H1 (cell line): ENCODE measurements at regions not wholly inside any gene's neighbourhood (a gene's known extent, or its start where the extent isn't known, plus 50 kb on each side); places are given as distances from the start of the nearest gene placed in this dataset.

Source experiments
- CTCF ChIA-PET: fragments of 300-600 bp; sonication (Branson Sonifier 250); formaldehyde crosslinking; loops from one replicate; lab custom pipeline; 2021; ENCODE audit not compliant: partially characterized antibody; lab: Charles Lee
- POLR2A ChIA-PET: fragments of 300-600 bp; sonication (Branson Sonifier 250); formaldehyde crosslinking; loops from one replicate; lab custom pipeline; 2021; ENCODE audit warnings: inconsistent platforms; ENCODE audit not compliant: partially characterized antibody; lab: Charles Lee
- DNase-seq, 2 experiments: peaks; one replicate each; pipeline versions ENCODE4 v3.0.0 to v3.0.0-alpha.2; 2010 to 2022; ENCODE audit warnings: low spot score in 2 of 2, low read depth in 1 of 2, mixed read lengths in 1 of 2
- FAIRE-seq: peaks from 2 replicates; lab custom pipeline; 2011; peaks lifted over from hg19 to GRCh38; lab: Jason Lieb, UNC
- H2AFZ ChIP-seq: 2 replicates; pipeline ENCODE4 v1.8.1; 2012; ENCODE audit warnings: low read length, inconsistent platforms
- H2AK5ac ChIP-seq: 2 replicates; pipeline ENCODE4 v1.6.1; 2013; ENCODE audit warnings: low read depth, low read length
- H2BK120ac ChIP-seq: replicated peaks from 2 replicates; pipeline ENCODE3; 2013; ENCODE audit warnings: low read depth, low read length, inconsistent platforms
- H2BK12ac ChIP-seq: 2 replicates; pipeline ENCODE4 v1.6.1; 2013; ENCODE audit warnings: low read depth, low read length
- H2BK15ac ChIP-seq: 2 replicates; pipeline ENCODE4 v1.6.1; 2013; ENCODE audit warnings: low read length
- H2BK20ac ChIP-seq: 2 replicates; pipeline ENCODE4 v1.6.1; 2013; ENCODE audit warnings: low read length
- H2BK5ac ChIP-seq: 2 replicates; pipeline ENCODE4 v1.6.1; 2013; ENCODE audit warnings: low read depth, low read length
- H3K14ac ChIP-seq: 2 replicates; pipeline ENCODE4 v1.6.1; 2013; ENCODE audit warnings: inconsistent platforms; ENCODE audit not compliant: insufficient read length
- H3K18ac ChIP-seq: 2 replicates; pipeline ENCODE4 v1.6.1; 2013; ENCODE audit warnings: low read length; ENCODE audit errors: extremely low read depth
- H3K23ac ChIP-seq: 2 replicates; pipeline ENCODE4 v1.6.1; 2013; ENCODE audit warnings: inconsistent platforms; ENCODE audit not compliant: insufficient read length
- H3K23me2 ChIP-seq: 2 replicates; pipeline ENCODE4 v1.6.1; 2013; ENCODE audit warnings: low read depth, low read length
- H3K27ac ChIP-seq: 2 replicates; pipeline ENCODE4 v1.6.1; 2011; ENCODE audit warnings: low read depth, low read length, inconsistent platforms
- H3K27me3 ChIP-seq, 4 experiments: replicated peaks in 1 of 4; 1 replicate in 1 of 4; 2 replicates in 3 of 4; pipeline versions ENCODE4 v1.6.1 to v1.8.1; 2011 to 2013; ENCODE audit warnings: low read length in 3 of 4, mild to moderate bottlenecking in 3 of 4, inconsistent platforms in 2 of 4, mixed read lengths in 2 of 4, moderate library complexity in 1 of 4; ENCODE audit not compliant: control insufficient read depth in 3 of 4, insufficient read depth in 3 of 4; ENCODE audit errors: extremely low read depth in 1 of 4
- H3K36me3 ChIP-seq, 4 experiments: 2 replicates each; pipeline versions ENCODE4 v1.6.1 to v1.8.1; 2011 to 2013; ENCODE audit warnings: mild to moderate bottlenecking in 4 of 4, low read length in 3 of 4, moderate library complexity in 2 of 4, control low read depth in 1 of 4, inconsistent platforms in 1 of 4; ENCODE audit not compliant: insufficient read depth in 4 of 4, control insufficient read depth in 2 of 4
- H3K4ac ChIP-seq: replicated peaks from 2 replicates; pipeline ENCODE3; 2013; ENCODE audit warnings: low read length, low read depth, mixed read lengths, inconsistent platforms; ENCODE audit not compliant: insufficient read length
- H3K4me1 ChIP-seq, 4 experiments: replicated peaks in 1 of 4; 1 replicate in 1 of 4; 2 replicates in 3 of 4; pipeline versions ENCODE4 v1.6.1 to v1.8.1; 2011 to 2013; ENCODE audit warnings: low read length in 3 of 4, inconsistent platforms in 2 of 4, mixed read lengths in 1 of 4; ENCODE audit not compliant: insufficient read depth in 4 of 4, control insufficient read depth in 3 of 4
- H3K4me2 ChIP-seq, 2 experiments: 2 replicates each; pipeline versions ENCODE4 v1.6.1 to v1.8.1; 2011 to 2013; ENCODE audit warnings: low read depth in 2 of 2, low read length in 2 of 2, control low read depth in 1 of 2, inconsistent platforms in 1 of 2, mild to moderate bottlenecking in 1 of 2; ENCODE audit not compliant: insufficient read depth in 1 of 2
- H3K4me3 ChIP-seq, 4 experiments: fragments of 200-600, 300-600 bp in 1 of 4; sonication (generic), shearing (Covaris generic), sonication (Bioruptor Twin) in 1 of 4; 2 replicates each; pipeline versions ENCODE4 v1.5.1 to v1.8.1; 2011 to 2016; ENCODE audit warnings: low read length in 4 of 4, low read depth in 3 of 4, control low read depth in 2 of 4, inconsistent platforms in 2 of 4, mild to moderate bottlenecking in 2 of 4, mixed read lengths in 1 of 4, moderate library complexity in 1 of 4; ENCODE audit not compliant: insufficient read depth in 2 of 4; ENCODE audit errors: extremely low read depth in 1 of 4
- H3K56ac ChIP-seq: replicated peaks from 2 replicates; pipeline ENCODE3; 2013; ENCODE audit warnings: low read depth, mild to moderate bottlenecking, mixed read lengths, low read length, inconsistent platforms; ENCODE audit not compliant: insufficient read length
- H3K79me1 ChIP-seq: 2 replicates; pipeline ENCODE4 v1.6.1; 2013; ENCODE audit warnings: low read depth, low read length, control low read depth
- H3K79me2 ChIP-seq, 2 experiments: 2 replicates each; pipeline versions ENCODE4 v1.6.1 to v1.8.1; 2012 to 2013; ENCODE audit warnings: low read length in 2 of 2, mild to moderate bottlenecking in 2 of 2, inconsistent platforms in 1 of 2; ENCODE audit not compliant: insufficient read depth in 2 of 2, control insufficient read depth in 1 of 2
- H3K9ac ChIP-seq, 4 experiments: replicated peaks in 1 of 4; 1 replicate in 1 of 4; 2 replicates in 3 of 4; pipeline versions ENCODE4 v1.6.1 to v1.8.1; 2011 to 2013; ENCODE audit warnings: low read depth in 3 of 4, low read length in 3 of 4, control low read depth in 2 of 4, mild to moderate bottlenecking in 2 of 4, moderate library complexity in 2 of 4, inconsistent platforms in 1 of 4; ENCODE audit errors: extremely low read depth in 1 of 4
- H3K9me3 ChIP-seq, 2 experiments: 2 replicates each; pipeline versions ENCODE4 v1.6.1 to v1.8.1; 2012 to 2013; ENCODE audit warnings: mild to moderate bottlenecking in 2 of 2, moderate library complexity in 2 of 2, control low read depth in 1 of 2, inconsistent platforms in 1 of 2, low read depth in 1 of 2, low read length in 1 of 2, mixed read lengths in 1 of 2; ENCODE audit not compliant: insufficient read depth in 2 of 2
- H4K20me1 ChIP-seq, 2 experiments: replicated peaks in 1 of 2; 2 replicates each; pipeline versions ENCODE3 to v1.8.1; 2011 to 2013; ENCODE audit warnings: inconsistent platforms in 2 of 2, low read length in 2 of 2, mild to moderate bottlenecking in 1 of 2; ENCODE audit not compliant: insufficient read depth in 2 of 2, control insufficient read depth in 1 of 2
- H4K5ac ChIP-seq: 2 replicates; pipeline ENCODE4 v1.6.1; 2013; ENCODE audit warnings: low read length, low read depth, mixed read lengths, inconsistent platforms; ENCODE audit not compliant: insufficient read length
- H4K8ac ChIP-seq: 2 replicates; pipeline ENCODE4 v1.8.0; 2013; ENCODE audit warnings: mild to moderate bottlenecking, moderate library complexity, low read length, inconsistent platforms; ENCODE audit not compliant: insufficient read depth; ENCODE audit errors: extremely low read depth
- H4K91ac ChIP-seq: replicated peaks from 2 replicates; pipeline ENCODE3; 2013; ENCODE audit warnings: low read length, mixed read lengths, inconsistent platforms; ENCODE audit not compliant: insufficient read length
- CBX8 ChIP-seq: fragments of 300-800, 300-1000 bp; sonication (generic); IDR thresholded peaks from 2 replicates; pipeline ENCODE4 v1.7.1; 2016; ENCODE audit warnings: low read depth, low read length, borderline replicate concordance
- CHD1 ChIP-seq: IDR thresholded peaks from 2 replicates; pipeline ENCODE4 v1.6.1; 2012; ENCODE audit warnings: low read depth, low read length, improper control_type of control experiment
- EGR1 ChIP-seq: IDR thresholded peaks from 2 replicates; pipeline ENCODE4 v1.6.1; 2011; ENCODE audit warnings: low read depth, low read length, borderline replicate concordance
- EP300 ChIP-seq, 2 experiments: IDR thresholded peaks; 1 replicate in 1 of 2; 2 replicates in 1 of 2; pipeline ENCODE4 v1.6.1; 2011 to 2012; ENCODE audit warnings: low read depth in 2 of 2, low read length in 2 of 2, mild to moderate bottlenecking in 2 of 2, borderline replicate concordance in 1 of 2, inconsistent platforms in 1 of 2, moderate library complexity in 1 of 2
- EZH2 ChIP-seq: fragments of 200-600 bp; sonication (generic); IDR thresholded peaks from 2 replicates; pipeline ENCODE4 v1.7.1; 2012; ENCODE audit warnings: low read depth, mild to moderate bottlenecking, moderate library complexity, low read length, inconsistent platforms; ENCODE audit not compliant: severe bottlenecking
- FOSL1 ChIP-seq: IDR thresholded peaks from 2 replicates; pipeline ENCODE4 v1.6.1; 2011; ENCODE audit warnings: mild to moderate bottlenecking, low read depth, low read length, moderate library complexity; ENCODE audit not compliant: insufficient read depth
- NANOG ChIP-seq: IDR thresholded peaks from 2 replicates; pipeline ENCODE4 v1.6.1; 2011; ENCODE audit warnings: low read length, low read depth, mild to moderate bottlenecking, inconsistent platforms; ENCODE audit not compliant: insufficient read depth, poor library complexity, severe bottlenecking
- PHF8 ChIP-seq: fragments of 200-600 bp; sonication (generic); conservative IDR thresholded peaks from 2 replicates; pipeline ENCODE4 v1.7.1; 2012; ENCODE audit warnings: low read depth, mild to moderate bottlenecking, inconsistent platforms, low read length, moderate library complexity
- SIX5 ChIP-seq: IDR thresholded peaks from 2 replicates; pipeline ENCODE4 v1.6.1; 2011; ENCODE audit warnings: mild to moderate bottlenecking, low read depth, low read length
- TBP ChIP-seq: IDR thresholded peaks from 2 replicates; pipeline ENCODE4 v1.6.1; 2011; ENCODE audit warnings: low read depth, low read length, improper control_type of control experiment
- WGBS, 2 experiments: shearing (Covaris generic) in 1 of 2; methylation state at CpG; one replicate each; pipeline versions ENCODE4 v1.1.6 to v1.1.7; 2013 to 2015; ENCODE audit warnings: low lambda C conversion rate in 2 of 2, mixed read lengths in 2 of 2, inconsistent platforms in 1 of 2, low coverage in 1 of 2, missing lambda C conversion rate in 1 of 2; ENCODE audit not compliant: insufficient replicate concordance in 2 of 2, insufficient coverage in 1 of 2, insufficient read length in 1 of 2; ENCODE audit errors: extremely low coverage in 1 of 2, missing lambda C conversion rate in 1 of 2; 5-methylcytosine and 5-hydroxymethylcytosine counted together
- TF ChIP-seq, protein P1 (sequence below), 3 experiments: IDR thresholded peaks; 1 replicate in 2 of 3; 2 replicates in 1 of 3; pipeline versions ENCODE4 v1.5.1 to v1.6.1; 2011; ENCODE audit warnings: low read length in 3 of 3, mild to moderate bottlenecking in 3 of 3, inconsistent platforms in 2 of 3, low read depth in 1 of 3, moderate library complexity in 1 of 3; ENCODE audit not compliant: insufficient read depth in 1 of 3; ENCODE audit errors: control extremely low read depth in 1 of 3

GRCh38 chr10:9965341-9965740, 1052.3 kb upstream of the CELF2 start:
- H3K4me1 ChIP-seq, result no peaks in the 10 kb centered on the region
- H3K4me2 ChIP-seq, result no peak overlapping the region
- WGBS, 2 experiments, result 84% methylated on average over 2 of the region's 2 CpGs; no CpG with 5 or more reads in 1 of the 2 experiments
- H3K4ac ChIP-seq, result no peak overlapping the region
- no peak overlapping the region for H3K4me3 ChIP-seq
- H3K23ac ChIP-seq, result no peak overlapping the region
- H2BK120ac ChIP-seq, result no peak overlapping the region
- H3K23me2 ChIP-seq, result no peaks in the 10 kb centered on the region
- H2AFZ ChIP-seq, result no peak overlapping the region
- H3K79me2 ChIP-seq, result no peaks in the 10 kb centered on the region
- H2BK5ac ChIP-seq, result no peak overlapping the region
- CTCF ChIA-PET, result interaction anchor here (1.3 kb wide), 1 partner anchor 9 kb away, joined by 4 read pairs; no protein-coding TSS in a partner anchor
- peaks cover 0 to 1% (median 0%) of the 10 kb centered on the region in 4 experiments; a peak in 1 of 7 replicates for H3K27me3 ChIP-seq
- no peak overlapping the region for H4K8ac ChIP-seq
- DNase-seq, result no peak
- no peak overlapping the region for H2AK5ac ChIP-seq
- no peak overlapping the region for H3K14ac ChIP-seq
- TF ChIP-seq PHF8, result no peak
- TF ChIP-seq CBX8, result no peak
- no peak for TF ChIP-seq SIX5
- TF ChIP-seq NANOG, result no peak
- no peak for TF ChIP-seq CHD1
- TF ChIP-seq EGR1, result no peak
- no peak for TF ChIP-seq EP300 (IDR thresholded peaks at IDR 0.05; ENCODE audit: borderline replicate concordance in 1 of 2, low read depth in 2 of 2, low read length in 2 of 2)
- TF ChIP-seq TBP, result no peak
- TF ChIP-seq, protein P1, sequence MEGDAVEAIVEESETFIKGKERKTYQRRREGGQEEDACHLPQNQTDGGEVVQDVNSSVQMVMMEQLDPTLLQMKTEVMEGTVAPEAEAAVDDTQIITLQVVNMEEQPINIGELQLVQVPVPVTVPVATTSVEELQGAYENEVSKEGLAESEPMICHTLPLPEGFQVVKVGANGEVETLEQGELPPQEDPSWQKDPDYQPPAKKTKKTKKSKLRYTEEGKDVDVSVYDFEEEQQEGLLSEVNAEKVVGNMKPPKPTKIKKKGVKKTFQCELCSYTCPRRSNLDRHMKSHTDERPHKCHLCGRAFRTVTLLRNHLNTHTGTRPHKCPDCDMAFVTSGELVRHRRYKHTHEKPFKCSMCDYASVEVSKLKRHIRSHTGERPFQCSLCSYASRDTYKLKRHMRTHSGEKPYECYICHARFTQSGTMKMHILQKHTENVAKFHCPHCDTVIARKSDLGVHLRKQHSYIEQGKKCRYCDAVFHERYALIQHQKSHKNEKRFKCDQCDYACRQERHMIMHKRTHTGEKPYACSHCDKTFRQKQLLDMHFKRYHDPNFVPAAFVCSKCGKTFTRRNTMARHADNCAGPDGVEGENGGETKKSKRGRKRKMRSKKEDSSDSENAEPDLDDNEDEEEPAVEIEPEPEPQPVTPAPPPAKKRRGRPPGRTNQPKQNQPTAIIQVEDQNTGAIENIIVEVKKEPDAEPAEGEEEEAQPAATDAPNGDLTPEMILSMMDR (IDR thresholded peaks at IDR 0.05; ENCODE audit: control extremely low read depth in 1 of 3, insufficient read depth in 1 of 3, low read depth in 1 of 3, low read length in 3 of 3), result no peak
- TF ChIP-seq EZH2, result no peak
- no peak for TF ChIP-seq FOSL1
- TF ChIP-seq, all 59 proteins: peak for 0
- H4K20me1 ChIP-seq, result no peaks in the 10 kb centered on the region
- H2BK12ac ChIP-seq, result no peak overlapping the region
- H3K27ac ChIP-seq, result no peak overlapping the region
- no peak overlapping the region for H3K56ac ChIP-seq
- no peak overlapping the region for H2BK15ac ChIP-seq
- POLR2A ChIA-PET, result no interaction called here
- FAIRE-seq, result no peak
- no peak overlapping the region for H4K5ac ChIP-seq
- no peaks in the 10 kb centered on the region for H3K9me3 ChIP-seq
- H3K9ac ChIP-seq, result no peak overlapping the region
- no peak overlapping the region for H3K18ac ChIP-seq
- H3K36me3 ChIP-seq, result no peaks in the 10 kb centered on the region
- no peak overlapping the region for H4K91ac ChIP-seq
- H3K79me1 ChIP-seq, result no peaks in the 10 kb centered on the region
- no peak overlapping the region for H2BK20ac ChIP-seq
